IPS-NIHi11 (cell line): ENCODE measurements at regions not wholly inside any gene's neighbourhood (a gene's known extent, or its start where the extent isn't known, plus 50 kb on each side); places are given as distances from the start of the nearest gene placed in this dataset.
"Not testable (repeated sequence)": the region's sequence is repeated elsewhere in the genome, so short reads cannot be mapped to it uniquely, and the experiment has no call there.

ENCODE experiments used
- DNase-seq: peaks from one replicate; pipeline ENCODE4 v3.0.0; 2012; ENCODE audit warnings: mixed read lengths, low spot score

DNA sequence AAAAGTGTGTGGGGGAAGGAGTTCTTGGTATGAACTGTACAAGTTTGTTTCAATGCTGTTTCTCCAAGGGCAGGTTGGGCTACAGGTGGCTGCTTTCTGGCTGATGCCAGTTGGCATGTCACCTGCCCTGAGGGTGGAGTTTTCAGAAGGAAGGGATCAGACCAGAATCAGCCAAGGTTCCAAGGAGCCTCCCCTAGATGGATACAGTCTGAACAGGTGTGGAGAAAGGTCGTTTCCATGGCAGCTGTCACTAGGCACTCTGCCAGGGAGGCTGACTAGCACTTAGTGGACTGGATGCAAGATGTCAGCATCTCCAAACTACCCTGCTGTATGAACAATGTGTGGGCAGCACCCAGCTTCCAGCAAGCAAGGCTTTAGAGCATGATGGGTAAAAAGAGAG lies 444.4 kb upstream of the HNRNPA3 start:
- DNase-seq, result no peak

GRCh38 chr2:176769021-176769420 lies 443.6 kb upstream of the HNRNPA3 start:
- DNase-seq, result no peak

GRCh38 chr2:176769499-176770370 lies 442.9 kb upstream of the HNRNPA3 start:
- DNase-seq, result no peak

DNA sequence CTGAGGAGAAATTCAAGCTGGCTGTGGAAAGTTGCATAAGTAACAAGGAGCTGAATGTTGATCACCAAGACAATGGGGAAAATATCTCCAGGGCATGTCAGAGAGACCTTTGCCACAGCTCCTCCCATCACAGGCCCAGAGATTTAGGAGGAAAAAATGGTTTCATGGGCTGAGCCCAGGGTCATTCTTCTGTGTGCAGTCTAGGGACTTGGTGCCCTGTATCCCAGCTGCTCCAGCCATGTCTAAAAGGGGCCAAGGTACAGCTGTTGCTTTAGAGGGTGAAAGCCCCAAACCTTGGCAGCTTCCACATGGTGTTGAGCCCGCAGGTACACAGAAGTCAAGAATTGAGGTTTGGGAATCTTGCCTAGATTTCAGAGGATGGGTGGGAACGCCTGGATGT lies 439.8 kb upstream of the HNRNPA3 start:
- no peak for DNase-seq

GRCh38 chr2:176774766-176775451 lies 437.7 kb upstream of the HNRNPA3 start:
- DNase-seq, result no peak

DNA sequence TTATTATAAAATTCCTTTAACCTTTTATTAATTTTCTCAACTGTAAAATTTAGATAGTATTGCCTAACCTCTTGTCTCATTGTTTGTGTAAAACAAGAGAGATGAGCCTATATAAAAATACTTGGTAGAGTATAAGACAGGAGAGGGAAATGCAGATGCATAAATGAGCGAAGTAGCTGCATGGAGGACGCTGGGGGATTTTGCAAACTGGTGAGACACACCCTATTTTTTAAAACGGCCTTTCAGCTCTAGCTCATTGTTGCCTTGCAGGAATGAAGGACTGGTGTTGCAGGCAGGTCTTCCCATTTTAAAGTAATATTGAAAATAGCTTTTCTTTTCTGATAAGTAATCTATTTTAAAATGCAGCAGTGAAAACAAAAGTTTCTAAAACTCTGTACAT lies 435.3 kb upstream of the HNRNPA3 start:
- no peak for DNase-seq

- no peak for DNase-seq
Measured at GRCh38 chr2:176779917-176780316, 432.7 kb upstream of the HNRNPA3 start.

DNA sequence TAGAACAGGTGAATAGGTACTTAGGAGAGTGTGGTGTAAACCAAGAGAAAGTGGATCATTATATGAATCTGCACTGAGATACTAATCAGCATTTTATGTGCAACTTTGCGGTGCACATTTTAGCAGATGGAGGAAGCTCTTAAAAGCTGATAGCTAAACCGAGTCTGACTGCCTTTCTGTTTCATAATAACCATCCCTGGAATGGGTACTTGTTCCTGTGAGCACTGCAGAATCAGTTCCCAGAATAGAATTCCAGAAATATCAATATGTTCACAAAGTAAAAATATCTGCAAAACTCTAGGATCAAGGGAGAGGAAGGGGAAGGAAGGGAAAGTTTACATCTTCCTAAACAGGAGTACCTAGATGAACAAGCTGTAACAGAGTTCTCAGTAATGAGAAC lies 432.2 kb upstream of the HNRNPA3 start:
- DNase-seq, result no peak

DNA sequence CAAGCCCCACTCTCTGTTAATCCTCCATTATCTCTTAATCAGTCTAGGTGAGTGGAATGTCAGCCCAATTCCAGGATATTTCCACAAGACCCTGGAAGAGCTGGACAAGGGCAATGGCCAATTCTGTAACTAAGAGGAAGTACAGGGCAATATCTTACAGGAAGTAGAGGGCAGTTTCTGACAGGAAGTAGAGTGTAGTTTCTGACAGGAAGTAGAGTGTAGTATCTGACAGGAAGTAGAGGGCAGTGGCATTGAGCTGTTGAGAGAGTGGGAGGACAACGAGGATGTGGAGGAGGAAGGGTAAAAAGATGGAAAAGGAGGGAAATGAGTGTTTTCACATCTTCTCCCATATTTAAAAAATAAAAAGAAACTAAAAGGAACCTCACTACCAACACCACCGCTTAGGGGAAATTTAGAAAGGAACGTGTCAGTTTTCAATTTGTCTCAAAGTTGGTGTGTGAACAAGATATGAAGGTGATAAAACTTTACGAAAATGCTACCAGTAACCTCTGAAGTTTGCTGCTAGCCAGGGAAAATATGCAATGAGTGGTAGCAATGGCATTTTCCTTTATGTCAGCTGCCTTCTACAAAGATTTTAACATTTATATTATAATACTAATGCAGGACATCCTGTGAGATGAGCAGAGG lies 430.9 kb upstream of the HNRNPA3 start:
- DNase-seq, result no peak

GRCh38 chr2:176784633-176785200 lies 427.9 kb upstream of the HNRNPA3 start:
- DNase-seq, result no peak

DNA sequence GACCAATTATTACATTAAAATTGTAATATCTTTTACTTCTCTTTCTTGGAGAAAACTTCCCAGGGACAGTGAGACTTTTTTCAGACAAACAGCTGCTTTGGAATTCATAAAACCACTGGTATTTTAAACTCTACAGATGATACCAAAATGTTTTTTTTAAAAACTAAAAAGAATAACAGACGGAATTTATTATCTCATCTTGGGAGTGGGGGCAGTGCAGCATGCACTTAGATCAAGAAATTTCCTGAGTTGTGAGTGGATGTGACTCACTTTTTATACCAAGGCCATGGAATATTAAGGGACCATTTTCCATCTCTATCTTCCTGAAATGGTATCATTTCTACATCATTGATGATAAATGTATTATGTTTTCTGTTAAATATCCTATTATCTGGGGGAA lies 422.8 kb upstream of the HNRNPA3 start:
- DNase-seq, result no peak

- DNase-seq, result no peak
Measured at GRCh38 chr2:176790468-176790867, 422.1 kb upstream of the HNRNPA3 start.

GRCh38 chr2:176793792-176794191 lies 418.8 kb upstream of the HNRNPA3 start:
- no peak for DNase-seq

- no peak for DNase-seq
Measured at GRCh38 chr2:176794392-176794791, 418.2 kb upstream of the HNRNPA3 start.

DNA sequence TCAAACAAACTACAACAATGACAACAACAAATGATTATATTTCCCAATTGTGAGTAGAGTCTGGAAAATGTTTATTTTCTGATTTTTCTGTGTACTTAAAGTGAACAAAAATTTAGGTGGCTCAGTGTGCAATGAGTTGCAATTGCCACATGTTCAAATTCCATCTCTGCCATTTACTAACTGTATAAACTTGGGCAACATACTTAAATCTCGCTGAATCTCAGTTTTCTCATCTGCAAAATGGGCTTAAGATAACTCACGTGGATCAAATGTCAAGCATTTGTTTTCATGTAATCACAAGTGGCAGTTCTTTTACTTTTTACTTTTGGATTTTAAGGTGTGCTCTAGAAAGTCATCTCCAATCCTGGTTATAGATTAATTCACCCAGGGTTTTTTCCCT lies 416.8 kb upstream of the HNRNPA3 start:
- no peak for DNase-seq

- not testable (repeated sequence) for DNase-seq
Measured at GRCh38 chr2:176796677-176797076, 415.9 kb upstream of the HNRNPA3 start.

- DNase-seq, result no peak
Measured at GRCh38 chr2:176804392-176804791, 408.2 kb upstream of the HNRNPA3 start.

GRCh38 chr2:176805345-176805744 lies 407.2 kb upstream of the HNRNPA3 start:
- no peak for DNase-seq

DNA sequence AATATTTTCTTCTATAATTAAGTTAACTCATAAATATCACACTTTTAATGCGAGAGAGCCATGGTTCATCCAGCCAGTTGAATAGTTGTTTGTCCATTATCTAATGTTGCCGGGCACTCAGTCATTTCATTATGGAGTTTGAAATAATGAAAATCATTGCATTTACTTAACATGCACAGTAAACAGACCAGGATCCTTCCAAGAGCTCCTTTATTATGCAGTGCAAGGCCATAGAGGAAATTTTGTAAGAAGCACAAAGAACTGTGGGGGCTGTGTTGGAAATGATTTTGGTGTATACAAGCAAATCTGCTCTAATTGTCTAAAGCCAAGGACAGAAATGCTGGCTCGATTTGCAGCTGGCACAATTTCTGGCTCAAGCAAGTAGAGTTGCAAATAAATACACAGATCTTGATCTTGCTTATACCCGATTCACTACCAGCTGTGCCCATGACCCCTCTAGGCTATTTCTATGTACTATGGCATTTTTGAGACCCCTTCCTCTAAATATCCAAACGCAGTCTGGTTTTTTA lies 400.3 kb upstream of the HNRNPA3 start:
- DNase-seq, result no peak

DNA sequence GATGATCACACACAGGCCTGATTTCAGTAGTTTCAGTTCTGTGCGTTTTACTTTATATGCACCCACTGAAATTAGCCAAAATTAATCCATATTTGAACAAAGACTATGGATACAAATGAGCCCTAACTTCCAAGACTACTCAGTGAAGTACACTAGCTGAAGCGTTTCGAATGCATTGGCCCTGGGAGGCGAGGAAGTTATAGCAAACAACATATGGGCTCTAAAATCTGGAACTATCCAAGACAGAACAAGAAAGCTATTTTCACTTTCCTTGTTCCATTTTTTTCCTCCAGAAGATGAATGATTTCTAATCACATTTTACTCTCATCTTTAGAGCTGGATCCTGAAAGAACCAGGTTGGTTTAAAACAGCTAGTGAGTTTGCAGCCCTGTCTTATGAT lies 399.4 kb upstream of the HNRNPA3 start:
- no peak for DNase-seq

GRCh38 chr2:176813621-176814049 lies 399.0 kb upstream of the HNRNPA3 start:
- peak; percentile 28 for DNase-seq

DNA sequence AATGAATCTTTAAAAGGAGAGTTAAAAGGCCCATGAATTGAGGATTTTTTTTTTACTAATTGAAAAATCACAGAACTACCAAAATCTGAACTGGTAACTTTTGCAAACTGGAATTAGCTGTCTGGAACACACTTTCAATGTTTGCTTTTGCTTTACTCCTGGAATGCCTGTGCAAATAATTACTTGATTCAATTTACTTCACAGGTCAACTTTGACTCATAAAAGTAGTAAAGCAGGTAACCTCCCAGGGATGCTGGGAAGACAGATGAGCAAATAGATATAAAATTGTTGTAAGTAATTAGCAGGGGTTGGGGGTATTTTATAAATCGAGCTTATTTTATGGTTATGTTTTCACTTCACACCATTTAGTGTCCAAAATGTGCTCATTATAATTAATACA lies 398.3 kb upstream of the HNRNPA3 start:
- DNase-seq, result no peak
